Esophagus squamous epithelium (tissue), 4 donors: ENCODE measurements at regions not wholly inside any gene's neighbourhood (a gene's known extent, or its start where the extent isn't known, plus 50 kb on each side); places are given as distances from the start of the nearest gene placed in this dataset.

Experiments used
- CTCF ChIP-seq, 6 experiments: fragments of 450-650 bp in 4 of 6; fragments of 200-600 bp in 2 of 6; sonication (generic) in 2 of 6; IDR thresholded peaks; one replicate each; pipeline ENCODE4 v1.5.1; 2016 to 2019; ENCODE audit warnings: antibody characterized with exemption in 6 of 6, mild to moderate bottlenecking in 4 of 6, moderate library complexity in 4 of 6
- POLR2A ChIP-seq, 4 donors: fragments of 450-650 bp; IDR thresholded peaks; one replicate each; pipeline ENCODE4 v1.6.1; 2017; ENCODE audit warnings: antibody characterized with exemption in 4 of 4, mild to moderate bottlenecking in 4 of 4, moderate library complexity in 3 of 4

- TF ChIP-seq CTCF (IDR thresholded peaks at IDR 0.05) (no peak), POLR2A (IDR thresholded peaks at IDR 0.05) (no peak)
Measured at GRCh38 chr12:91507754-91508153, 325.1 kb upstream of the DCN start.
